Endodermal cell (in vitro differentiated cells): ENCODE measurements at regions not wholly inside any gene's neighbourhood (a gene's known extent, or its start where the extent isn't known, plus 50 kb on each side); places are given as distances from the start of the nearest gene placed in this dataset.

Experiments
- DNase-seq: peaks from one replicate; pipeline ENCODE4 v3.0.0-alpha.2; 2017
- H3K27ac ChIP-seq: 2 replicates; pipeline ENCODE4 v1.5.1; 2013; ENCODE audit warnings: mild to moderate bottlenecking, low read depth, low read length, moderate library complexity
- H3K27me3 ChIP-seq: 2 replicates; pipeline ENCODE4 v1.6.1; 2013; ENCODE audit warnings: mild to moderate bottlenecking, low read length, moderate library complexity; ENCODE audit not compliant: insufficient read depth, control insufficient read depth, poor library complexity, severe bottlenecking
- H3K36me3 ChIP-seq: 2 replicates; pipeline ENCODE4 v1.7.0; 2013; ENCODE audit warnings: mild to moderate bottlenecking, low read length, moderate library complexity; ENCODE audit not compliant: control insufficient read depth, insufficient read depth
- H3K4me1 ChIP-seq: one replicate; pipeline ENCODE4 v1.7.0; 2013; ENCODE audit warnings: low read length; ENCODE audit not compliant: control insufficient read depth, insufficient read depth
- H3K4me3 ChIP-seq: 2 replicates; pipeline ENCODE4 v1.5.1; 2013; ENCODE audit warnings: mild to moderate bottlenecking, low read length, moderate library complexity
- H3K9ac ChIP-seq: 2 replicates; pipeline ENCODE4 v1.6.1; 2013; ENCODE audit warnings: mild to moderate bottlenecking, low read length, moderate library complexity; ENCODE audit not compliant: poor library complexity, severe bottlenecking; ENCODE audit errors: extremely low read depth
- H3K9me3 ChIP-seq: 2 replicates; pipeline ENCODE4 v1.6.1; 2013; ENCODE audit warnings: mild to moderate bottlenecking, low read length, moderate library complexity; ENCODE audit not compliant: control insufficient read depth
- H3K27ac Mint-ChIP-seq: 2 replicates; pipeline ENCODE4 v1.8.0; 2020; ENCODE audit warnings: mixed read lengths
- H3K27me3 Mint-ChIP-seq: 2 replicates; pipeline ENCODE4 v1.8.0; 2021; ENCODE audit warnings: mild to moderate bottlenecking, mixed read lengths; ENCODE audit not compliant: insufficient read depth
- H3K36me3 Mint-ChIP-seq: 2 replicates; pipeline ENCODE4 v1.8.0; 2020; ENCODE audit warnings: low read depth, mixed read lengths
- H3K4me1 Mint-ChIP-seq: 2 replicates; pipeline ENCODE4 v1.8.0; 2020; ENCODE audit warnings: mixed read lengths
- H3K4me3 Mint-ChIP-seq: 2 replicates; pipeline ENCODE4 v1.8.0; 2020; ENCODE audit warnings: mild to moderate bottlenecking, moderate library complexity, mixed read lengths
- H3K9me3 Mint-ChIP-seq: 2 replicates; pipeline ENCODE4 v1.8.0; 2020; ENCODE audit warnings: mild to moderate bottlenecking, mixed read lengths
- CTCF ChIP-seq: fragments of 200-600 bp; sonication (generic); conservative IDR thresholded peaks from 2 replicates; pipeline ENCODE4 v1.5.0; 2021; ENCODE audit warnings: antibody characterized with exemption, mild to moderate bottlenecking
- WGBS, 2 experiments: methylation state at CpG; one replicate each; pipeline versions ENCODE4 v1.1.5 to v1.1.7; 2013; ENCODE audit warnings: missing lambda C conversion rate in 2 of 2, mixed read lengths in 1 of 2; ENCODE audit not compliant: insufficient coverage in 1 of 2, insufficient read length in 1 of 2; 5-methylcytosine and 5-hydroxymethylcytosine counted together

- H3K4me3 ChIP-seq: peak overlapping the region; percentile 16
- H3K27me3 ChIP-seq: no peaks in the 10 kb centered on the region
- no peak overlapping the region for H3K27ac Mint-ChIP-seq
- peak; percentile 77 for DNase-seq
- no peak overlapping the region for H3K27ac ChIP-seq
- H3K9me3 Mint-ChIP-seq: no peaks in the 10 kb centered on the region
- peaks cover 14% of the 10 kb centered on the region for H3K4me1 Mint-ChIP-seq
- H3K4me1 ChIP-seq: peaks cover 20% of the 10 kb centered on the region
- no peaks in the 10 kb centered on the region for H3K36me3 Mint-ChIP-seq
- no peaks in the 10 kb centered on the region for H3K9me3 ChIP-seq
- WGBS, 2 experiments: 47 to 58% methylated on average over 2 of the region's 2 CpGs
- no peaks in the 10 kb centered on the region for H3K36me3 ChIP-seq
- no peak for TF ChIP-seq CTCF
- H3K27me3 Mint-ChIP-seq: no peaks in the 10 kb centered on the region
- H3K4me3 Mint-ChIP-seq: no peak overlapping the region
- no peak overlapping the region for H3K9ac ChIP-seq
Measured at GRCh38 chr12:25675808-25676207, 122.7 kb upstream of the LMNTD1 start.

GRCh38 chr12:25677232-25677937 is 124.3 kb upstream of the LMNTD1 start:
- H3K4me3 ChIP-seq: peak overlapping the region; percentile 16
- no peaks in the 10 kb centered on the region for H3K27me3 ChIP-seq
- H3K4me1 ChIP-seq: peaks cover 20% of the 10 kb centered on the region
- H3K9me3 ChIP-seq: no peaks in the 10 kb centered on the region
- Mint-ChIP-seq H3K27me3 (no peaks in the 10 kb centered on the region), H3K9me3 (no peaks in the 10 kb centered on the region), H3K36me3 (no peaks in the 10 kb centered on the region), H3K4me3 (no peak overlapping the region), H3K4me1 (peaks cover 10% of the 10 kb centered on the region), H3K27ac (no peak overlapping the region)
- TF ChIP-seq CTCF: no peak
- WGBS, 2 experiments: 84% methylated on average over 3 to 4 of the region's 4 CpGs
- no peak overlapping the region for H3K9ac ChIP-seq
- DNase-seq: no peak
- H3K36me3 ChIP-seq: no peaks in the 10 kb centered on the region
- no peak overlapping the region for H3K27ac ChIP-seq

GRCh38 chr12:25681580-25681979 is 128.5 kb upstream of the LMNTD1 start:
- DNase-seq: no peak
- peaks cover 16% of the 10 kb centered on the region for H3K4me1 ChIP-seq
- no peaks in the 10 kb centered on the region for H3K36me3 ChIP-seq
- Mint-ChIP-seq H3K9me3 (no peaks in the 10 kb centered on the region), H3K4me1 (peaks cover 6% of the 10 kb centered on the region), H3K36me3 (no peaks in the 10 kb centered on the region), H3K27ac (no peak overlapping the region), H3K27me3 (peaks cover 2% of the 10 kb centered on the region), H3K4me3 (no peak overlapping the region)
- H3K27ac ChIP-seq: no peak overlapping the region
- H3K4me3 ChIP-seq: no peak overlapping the region
- TF ChIP-seq CTCF: no peak
- H3K27me3 ChIP-seq: no peaks in the 10 kb centered on the region
- WGBS, 2 experiments: 87 to 90% methylated on average over 4 of the region's 4 CpGs
- no peaks in the 10 kb centered on the region for H3K9me3 ChIP-seq
- no peak overlapping the region for H3K9ac ChIP-seq
